ENCODE measurements at regions not wholly inside any gene's neighbourhood (a gene's known extent, or its start where the extent isn't known, plus 50 kb on each side); places are given as distances from the start of the nearest gene placed in this dataset.

DNA sequence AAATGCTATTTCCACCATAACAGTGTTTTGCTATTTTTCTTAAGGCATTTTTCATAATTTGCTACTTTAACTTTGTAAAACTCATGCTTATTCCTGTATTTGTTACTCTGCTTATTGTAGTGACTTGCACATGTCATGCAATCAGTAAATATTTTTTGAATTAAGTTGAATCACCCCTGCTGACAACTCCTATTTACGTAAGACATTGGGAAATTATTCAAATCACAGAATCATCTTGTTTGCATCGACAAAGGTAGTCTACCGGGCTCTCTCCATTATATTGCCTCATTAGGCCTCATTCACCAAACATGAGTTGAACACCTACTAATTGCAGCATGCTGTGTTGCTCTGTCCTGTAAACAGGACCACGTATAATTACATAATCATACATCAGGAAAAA, 478.5 kb upstream of the ZEB2 start:
- TF ChIP-seq POLR2A (IDR thresholded peaks at IDR 0.05), result no peak
- TF ChIP-seq, protein P1, sequence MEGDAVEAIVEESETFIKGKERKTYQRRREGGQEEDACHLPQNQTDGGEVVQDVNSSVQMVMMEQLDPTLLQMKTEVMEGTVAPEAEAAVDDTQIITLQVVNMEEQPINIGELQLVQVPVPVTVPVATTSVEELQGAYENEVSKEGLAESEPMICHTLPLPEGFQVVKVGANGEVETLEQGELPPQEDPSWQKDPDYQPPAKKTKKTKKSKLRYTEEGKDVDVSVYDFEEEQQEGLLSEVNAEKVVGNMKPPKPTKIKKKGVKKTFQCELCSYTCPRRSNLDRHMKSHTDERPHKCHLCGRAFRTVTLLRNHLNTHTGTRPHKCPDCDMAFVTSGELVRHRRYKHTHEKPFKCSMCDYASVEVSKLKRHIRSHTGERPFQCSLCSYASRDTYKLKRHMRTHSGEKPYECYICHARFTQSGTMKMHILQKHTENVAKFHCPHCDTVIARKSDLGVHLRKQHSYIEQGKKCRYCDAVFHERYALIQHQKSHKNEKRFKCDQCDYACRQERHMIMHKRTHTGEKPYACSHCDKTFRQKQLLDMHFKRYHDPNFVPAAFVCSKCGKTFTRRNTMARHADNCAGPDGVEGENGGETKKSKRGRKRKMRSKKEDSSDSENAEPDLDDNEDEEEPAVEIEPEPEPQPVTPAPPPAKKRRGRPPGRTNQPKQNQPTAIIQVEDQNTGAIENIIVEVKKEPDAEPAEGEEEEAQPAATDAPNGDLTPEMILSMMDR (IDR thresholded peaks at IDR 0.05), result no peak
- Histone ChIP-seq H3K4me3 (no peak overlapping the region), H3K36me3 (replicated peaks in 1 of 2) (no peaks in the 10 kb centered on the region), H3K27ac (no peak overlapping the region), H3K4me1 (replicated peaks in 1 of 2) (peaks cover 6 to 10% of the 10 kb centered on the region in 2 donors), H3K9me3 (replicated peaks in 1 of 3) (no peaks in the 10 kb centered on the region), H3K27me3 (no peaks in the 10 kb centered on the region)
- DNase-seq, result no peak
- intact Hi-C loops (cut with DNase I), result no loop called here
- 71 to 74% (median 72%) methylated on average over 4 of the region's 4 CpGs for WGBS, 4 donors

DNA sequence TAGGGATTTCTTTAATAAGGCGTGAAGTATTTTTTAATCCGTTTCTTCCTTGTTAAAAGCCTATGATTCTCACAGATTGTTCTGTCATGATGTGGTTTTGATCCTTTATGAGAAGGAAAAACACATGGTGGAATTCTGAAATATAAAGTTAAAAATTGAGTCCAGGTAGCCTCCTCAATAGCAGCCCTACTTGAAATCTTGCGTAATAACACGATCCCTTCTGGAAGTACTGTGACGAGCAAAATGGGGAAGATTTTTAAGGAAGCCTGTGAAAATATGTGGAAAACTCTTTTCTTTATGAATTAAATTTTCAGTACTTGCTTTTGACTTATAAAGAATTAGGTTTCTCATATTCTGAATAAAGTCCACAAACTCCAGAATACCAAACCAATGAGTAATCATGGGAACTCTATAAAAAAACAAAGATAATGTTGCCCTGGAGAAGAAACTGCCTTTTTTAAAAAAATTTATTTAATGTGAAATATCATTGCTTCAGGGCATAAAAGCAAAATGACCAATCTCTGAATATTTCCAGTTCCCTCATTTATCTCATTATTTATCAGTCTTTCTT, 476.4 kb upstream of the ZEB2 start:
- Histone ChIP-seq H3K27me3 (no peaks in the 10 kb centered on the region), H3K9me3 (replicated peaks in 1 of 3) (no peaks in the 10 kb centered on the region), H3K36me3 (replicated peaks in 1 of 2) (no peaks in the 10 kb centered on the region), H3K4me1 (replicated peaks in 1 of 2) (peaks cover 6 to 10% of the 10 kb centered on the region in 2 donors), H3K4me3 (no peak overlapping the region), H3K27ac (peak overlapping the region in 1 of 5 donors; percentile 31)
- WGBS, 4 donors, result 41 to 55% (median 45%) methylated on average over 5 of the region's 5 CpGs
- TF ChIP-seq, protein P1 (IDR thresholded peaks at IDR 0.05), result no peak
- TF ChIP-seq POLR2A (IDR thresholded peaks at IDR 0.05), result no peak
- no peak for DNase-seq
- intact Hi-C loops (cut with DNase I), result no loop called here

DNA sequence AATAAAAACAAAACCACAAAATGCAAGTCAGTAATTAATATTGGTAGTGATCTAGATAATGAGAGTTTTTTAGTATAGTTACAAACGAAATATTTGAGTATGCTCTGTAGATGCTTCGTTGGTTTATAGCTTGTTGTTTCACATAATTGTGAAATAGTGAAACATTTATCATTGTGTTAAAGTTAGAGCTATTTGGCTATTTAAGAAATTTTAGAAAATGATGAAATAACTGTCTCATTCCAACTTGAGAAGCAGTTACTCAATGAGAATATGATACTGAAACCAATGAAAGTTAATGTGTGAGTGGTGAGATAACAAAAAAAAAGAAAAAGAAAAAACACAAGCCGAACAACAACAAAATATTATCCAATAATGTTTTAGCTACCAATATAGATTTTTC, 475.6 kb upstream of the ZEB2 start:
- intact Hi-C loops (cut with DNase I), result no loop called here
- no peak overlapping the region for H3K27ac ChIP-seq
- TF ChIP-seq, protein P1 (IDR thresholded peaks at IDR 0.05), result no peak
- TF ChIP-seq POLR2A (IDR thresholded peaks at IDR 0.05), result no peak

DNA sequence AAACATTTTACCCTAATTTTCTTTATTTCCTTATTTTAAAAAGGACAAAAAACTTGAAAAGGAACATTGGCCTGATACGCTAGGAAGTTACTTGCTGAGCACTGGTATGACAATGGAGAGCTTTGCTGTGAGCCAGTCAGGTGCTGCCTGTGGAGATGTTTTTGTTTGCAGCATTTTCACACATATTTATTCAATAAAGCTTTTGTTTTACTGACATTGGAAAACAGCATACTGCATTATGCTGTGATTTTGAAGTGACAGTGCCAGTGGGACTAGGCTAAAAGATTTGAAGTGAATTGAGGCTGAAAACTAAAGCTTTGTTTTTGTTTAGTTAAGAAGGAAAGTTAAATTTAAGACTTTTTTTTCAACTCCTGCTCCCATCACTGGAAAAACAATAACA, 470.7 kb upstream of the ZEB2 start:
- Histone ChIP-seq H3K27me3 (no peaks in the 10 kb centered on the region), H3K27ac (no peak overlapping the region), H3K4me3 (no peak overlapping the region), H3K9me3 (replicated peaks in 1 of 3) (peaks cover 0 to 5% (median 0%) of the 10 kb centered on the region in 3 donors), H3K36me3 (replicated peaks in 1 of 2) (no peaks in the 10 kb centered on the region), H3K4me1 (replicated peaks in 1 of 2) (peaks cover 0 to 1% of the 10 kb centered on the region in 2 donors)
- intact Hi-C loops (cut with DNase I), result no loop called here
- WGBS, 4 donors, result 97 to 100% (median 99%) methylated on average over 1 of the region's 1 CpG
- no peak for DNase-seq
- no peak for TF ChIP-seq POLR2A (IDR thresholded peaks at IDR 0.05)

More for the DNA sequence above, 475.6 kb upstream of the ZEB2 start:
- Histone ChIP-seq H3K27me3 (no peaks in the 10 kb centered on the region), H3K4me3 (no peak overlapping the region), H3K9me3 (replicated peaks in 1 of 3) (no peaks in the 10 kb centered on the region), H3K36me3 (replicated peaks in 1 of 2) (no peaks in the 10 kb centered on the region), H3K4me1 (replicated peaks in 1 of 2) (peaks cover 6 to 10% of the 10 kb centered on the region in 2 donors)
- no peak for DNase-seq
- 45 to 61% (median 49%) methylated on average over 3 of the region's 3 CpGs for WGBS, 4 donors
